ENCODE measurements at regions not wholly inside any gene's neighbourhood (a gene's known extent, or its start where the extent isn't known, plus 50 kb on each side); places are given as distances from the start of the nearest gene placed in this dataset.

DNA sequence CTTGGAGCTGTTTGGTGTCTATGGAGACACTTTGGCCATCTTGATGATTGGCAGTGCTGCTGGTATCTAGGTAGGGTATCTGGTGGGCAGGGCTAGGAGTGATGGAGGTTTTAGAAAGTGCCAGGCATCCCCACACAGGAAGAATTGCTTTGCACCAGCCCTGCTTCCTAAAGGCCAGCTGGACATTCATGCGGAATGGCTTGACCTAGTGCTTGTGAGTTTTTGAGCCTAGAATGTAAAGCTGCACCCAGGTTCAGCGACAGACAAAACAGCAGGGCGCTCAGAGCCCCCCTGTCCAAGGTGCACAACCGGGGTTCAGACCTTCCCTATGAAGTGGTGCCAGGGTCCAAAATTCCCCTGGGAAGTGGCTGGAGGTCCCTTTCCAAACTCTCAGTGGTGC lies 93.1 kb downstream of the ING1 start:
- H3K27me3 ChIP-seq (replicated peaks; ENCODE audit: insufficient read depth, low read depth, low read length, poor library complexity) = no peaks in the 10 kb centered on the region
- no peaks in the 10 kb centered on the region for H3K4me1 ChIP-seq (ENCODE audit: insufficient read depth, low read length, poor library complexity, severe bottlenecking)
- H3K4me3 ChIP-seq (ENCODE audit: low read depth, low read length, poor library complexity, severe bottlenecking) = no peak overlapping the region
- POLR2A ChIA-PET (ENCODE audit: low non-redundant PET) = no interaction called here
- TF ChIP-seq, protein P1, sequence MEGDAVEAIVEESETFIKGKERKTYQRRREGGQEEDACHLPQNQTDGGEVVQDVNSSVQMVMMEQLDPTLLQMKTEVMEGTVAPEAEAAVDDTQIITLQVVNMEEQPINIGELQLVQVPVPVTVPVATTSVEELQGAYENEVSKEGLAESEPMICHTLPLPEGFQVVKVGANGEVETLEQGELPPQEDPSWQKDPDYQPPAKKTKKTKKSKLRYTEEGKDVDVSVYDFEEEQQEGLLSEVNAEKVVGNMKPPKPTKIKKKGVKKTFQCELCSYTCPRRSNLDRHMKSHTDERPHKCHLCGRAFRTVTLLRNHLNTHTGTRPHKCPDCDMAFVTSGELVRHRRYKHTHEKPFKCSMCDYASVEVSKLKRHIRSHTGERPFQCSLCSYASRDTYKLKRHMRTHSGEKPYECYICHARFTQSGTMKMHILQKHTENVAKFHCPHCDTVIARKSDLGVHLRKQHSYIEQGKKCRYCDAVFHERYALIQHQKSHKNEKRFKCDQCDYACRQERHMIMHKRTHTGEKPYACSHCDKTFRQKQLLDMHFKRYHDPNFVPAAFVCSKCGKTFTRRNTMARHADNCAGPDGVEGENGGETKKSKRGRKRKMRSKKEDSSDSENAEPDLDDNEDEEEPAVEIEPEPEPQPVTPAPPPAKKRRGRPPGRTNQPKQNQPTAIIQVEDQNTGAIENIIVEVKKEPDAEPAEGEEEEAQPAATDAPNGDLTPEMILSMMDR (conservative IDR thresholded peaks at IDR 0.05; ENCODE audit: low read depth, low read length) = no peak
- no peak for TF ChIP-seq EZH2 (IDR thresholded peaks at IDR 0.05; ENCODE audit: borderline replicate concordance, low read depth, low read length, poor library complexity, severe bottlenecking)
- CTCF ChIA-PET = no interaction called here
- intact Hi-C loops (cut with micrococcal nuclease; ENCODE audit: unreplicated experiment) = no loop called here
- no peaks in the 10 kb centered on the region for H3K9me3 ChIP-seq (ENCODE audit: low read depth, low read length, poor library complexity, severe bottlenecking)
- DNase-seq (ENCODE audit: low spot score) = no peak
- H3K27ac ChIP-seq (ENCODE audit: low read depth, low read length, poor library complexity, severe bottlenecking) = no peak overlapping the region
- no TSS peak for BruUV-seq (replicated peaks)
- no peaks in the 10 kb centered on the region for H3K36me3 ChIP-seq (ENCODE audit: insufficient read depth, low read length, poor library complexity, severe bottlenecking)

DNA sequence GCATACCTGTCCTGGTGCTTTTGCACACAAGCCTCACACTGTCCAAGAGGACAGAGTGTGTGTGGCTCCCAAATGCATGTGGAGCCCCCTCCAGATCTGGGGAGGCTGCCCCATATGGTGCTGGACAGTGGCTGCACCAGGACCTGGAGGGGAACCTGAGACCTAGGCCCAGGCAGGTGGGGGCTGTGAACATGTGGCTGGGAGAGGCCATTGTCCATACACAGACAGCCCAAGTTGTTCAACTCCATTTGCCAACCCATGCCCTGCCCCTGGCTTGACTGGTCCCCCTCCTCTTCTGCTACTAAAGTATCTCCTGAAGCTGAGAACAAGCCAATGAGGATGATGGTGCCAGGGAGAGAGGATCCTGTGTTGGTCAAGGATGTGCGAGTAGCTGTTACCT lies 94.0 kb downstream of the ING1 start:
- BruUV-seq (replicated peaks) = no TSS peak
- intact Hi-C loops (cut with micrococcal nuclease; ENCODE audit: unreplicated experiment) = no loop called here
- CTCF ChIA-PET = no interaction called here

DNA sequence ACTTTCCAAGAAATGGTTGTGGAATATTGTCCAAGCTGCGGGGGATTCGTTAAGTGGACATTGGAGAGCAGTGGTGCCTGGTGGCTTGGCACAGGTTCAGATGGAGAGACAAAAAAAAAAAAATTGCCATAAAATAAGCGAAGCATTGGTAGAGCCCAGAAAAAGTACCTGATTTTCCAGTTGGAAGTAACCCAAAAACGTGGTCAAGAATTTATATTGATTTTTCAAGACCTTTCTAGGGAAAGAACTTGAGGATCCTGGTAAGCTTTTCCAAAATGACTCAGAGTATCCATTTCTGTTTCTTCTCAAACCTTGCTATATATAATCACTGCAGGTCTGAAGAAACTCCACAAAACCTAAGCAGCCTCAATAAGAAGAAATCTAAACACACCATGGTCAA lies 94.6 kb downstream of the ING1 start:
- POLR2A ChIA-PET (ENCODE audit: low non-redundant PET) = no interaction called here
- TF ChIP-seq, protein P1 (conservative IDR thresholded peaks at IDR 0.05; ENCODE audit: low read depth, low read length) = no peak
- TF ChIP-seq EZH2 (IDR thresholded peaks at IDR 0.05; ENCODE audit: borderline replicate concordance, low read depth, low read length, poor library complexity, severe bottlenecking) = no peak
- intact Hi-C loops (cut with micrococcal nuclease; ENCODE audit: unreplicated experiment) = no loop called here
- CTCF ChIA-PET = no interaction called here
- BruUV-seq (replicated peaks) = no TSS peak
- Histone ChIP-seq H3K27me3 (replicated peaks; ENCODE audit: insufficient read depth, low read depth, low read length, poor library complexity) (no peaks in the 10 kb centered on the region), H3K27ac (ENCODE audit: low read depth, low read length, poor library complexity, severe bottlenecking) (no peak overlapping the region), H3K4me1 (ENCODE audit: insufficient read depth, low read length, poor library complexity, severe bottlenecking) (no peaks in the 10 kb centered on the region), H3K9me3 (ENCODE audit: low read depth, low read length, poor library complexity, severe bottlenecking) (no peaks in the 10 kb centered on the region), H3K36me3 (ENCODE audit: insufficient read depth, low read length, poor library complexity, severe bottlenecking) (no peaks in the 10 kb centered on the region), H3K4me3 (ENCODE audit: low read depth, low read length, poor library complexity, severe bottlenecking) (no peak overlapping the region)
- DNase-seq (ENCODE audit: low spot score) = no peak

More for the DNA sequence above, 94.0 kb downstream of the ING1 start:
- POLR2A ChIA-PET (ENCODE audit: low non-redundant PET) = no interaction called here
- DNase-seq (ENCODE audit: low spot score) = no peak
- no peaks in the 10 kb centered on the region for H3K4me1 ChIP-seq (ENCODE audit: insufficient read depth, low read length, poor library complexity, severe bottlenecking)
- no peaks in the 10 kb centered on the region for H3K9me3 ChIP-seq (ENCODE audit: low read depth, low read length, poor library complexity, severe bottlenecking)
- TF ChIP-seq, protein P1 (conservative IDR thresholded peaks at IDR 0.05; ENCODE audit: low read depth, low read length) = no peak
- TF ChIP-seq EZH2 (IDR thresholded peaks at IDR 0.05; ENCODE audit: borderline replicate concordance, low read depth, low read length, poor library complexity, severe bottlenecking) = no peak
- no peak overlapping the region for H3K27ac ChIP-seq (ENCODE audit: low read depth, low read length, poor library complexity, severe bottlenecking)
- no peak overlapping the region for H3K4me3 ChIP-seq (ENCODE audit: low read depth, low read length, poor library complexity, severe bottlenecking)
- H3K27me3 ChIP-seq (replicated peaks; ENCODE audit: insufficient read depth, low read depth, low read length, poor library complexity) = no peaks in the 10 kb centered on the region
- no peaks in the 10 kb centered on the region for H3K36me3 ChIP-seq (ENCODE audit: insufficient read depth, low read length, poor library complexity, severe bottlenecking)
